ENCODE measurements at regions not wholly inside any gene's neighbourhood (a gene's known extent, or its start where the extent isn't known, plus 50 kb on each side); places are given as distances from the start of the nearest gene placed in this dataset.
"Not testable (repeated sequence)": the region's sequence is repeated elsewhere in the genome, so short reads cannot be mapped to it uniquely, and the experiment has no call there.

- no peaks in the 10 kb centered on the region for H3K36me3 Mint-ChIP-seq
- no peaks in the 10 kb centered on the region for H3K27me3 Mint-ChIP-seq (ENCODE audit: low read depth)
- no peak for TF ChIP-seq CTCF (IDR thresholded peaks at IDR 0.05; ENCODE audit: unreplicated experiment)
- H3K9me3 Mint-ChIP-seq, result no peaks in the 10 kb centered on the region
- H3K4me1 Mint-ChIP-seq, result peaks cover 52% of the 10 kb centered on the region
- H3K4me3 Mint-ChIP-seq, result no peak overlapping the region
- DNase-seq (ENCODE audit: low spot score in 2 of 2, unreplicated experiment in 2 of 2), result no peak
- peak overlapping the region; percentile 0 for H3K27ac Mint-ChIP-seq
Observed at GRCh38 chr7:19290968-19291367, 145.7 kb upstream of the FERD3L start.

GRCh38 chr7:19290066-19290465 lies 144.8 kb upstream of the FERD3L start:
- H3K27me3 Mint-ChIP-seq (ENCODE audit: low read depth), result no peaks in the 10 kb centered on the region
- H3K9me3 Mint-ChIP-seq, result no peaks in the 10 kb centered on the region
- no peak overlapping the region for H3K27ac Mint-ChIP-seq
- no peak for TF ChIP-seq CTCF (IDR thresholded peaks at IDR 0.05; ENCODE audit: unreplicated experiment)
- no peaks in the 10 kb centered on the region for H3K36me3 Mint-ChIP-seq
- H3K4me1 Mint-ChIP-seq, result peaks cover 45% of the 10 kb centered on the region
- no peak for DNase-seq (ENCODE audit: low spot score in 2 of 2, unreplicated experiment in 2 of 2)
- no peak overlapping the region for H3K4me3 Mint-ChIP-seq

GRCh38 chr7:19284596-19285300 lies 139.5 kb upstream of the FERD3L start:
- Mint-ChIP-seq H3K27ac (no peak overlapping the region), H3K36me3 (peaks cover 5% of the 10 kb centered on the region), H3K4me3 (no peak overlapping the region), H3K9me3 (peaks cover 7% of the 10 kb centered on the region), H3K4me1 (peaks cover 7% of the 10 kb centered on the region), H3K27me3 (ENCODE audit: low read depth) (no peaks in the 10 kb centered on the region)
- DNase-seq (ENCODE audit: low spot score in 2 of 2, unreplicated experiment in 2 of 2), result no peak
- TF ChIP-seq CTCF (IDR thresholded peaks at IDR 0.05; ENCODE audit: unreplicated experiment), result no peak

- no peak for DNase-seq (ENCODE audit: low spot score in 2 of 2, unreplicated experiment in 2 of 2)
- H3K27ac Mint-ChIP-seq, result no peak overlapping the region
- peaks cover 7% of the 10 kb centered on the region for H3K4me1 Mint-ChIP-seq
- no peak overlapping the region for H3K4me3 Mint-ChIP-seq
- peaks cover 13% of the 10 kb centered on the region for H3K9me3 Mint-ChIP-seq
- TF ChIP-seq CTCF (IDR thresholded peaks at IDR 0.05; ENCODE audit: unreplicated experiment), result no peak
- H3K36me3 Mint-ChIP-seq, result peaks cover 10% of the 10 kb centered on the region
- no peaks in the 10 kb centered on the region for H3K27me3 Mint-ChIP-seq (ENCODE audit: low read depth)
Observed at GRCh38 chr7:19284136-19284535, 138.9 kb upstream of the FERD3L start.

- no peak for DNase-seq (ENCODE audit: low spot score in 2 of 2, unreplicated experiment in 2 of 2)
- peaks cover 55% of the 10 kb centered on the region for H3K9me3 Mint-ChIP-seq
- no peaks in the 10 kb centered on the region for H3K27me3 Mint-ChIP-seq (ENCODE audit: low read depth)
- peaks cover 11% of the 10 kb centered on the region for H3K36me3 Mint-ChIP-seq
- H3K27ac Mint-ChIP-seq, result no peak overlapping the region
- no peaks in the 10 kb centered on the region for H3K4me1 Mint-ChIP-seq
- H3K4me3 Mint-ChIP-seq, result no peak overlapping the region
- TF ChIP-seq CTCF (IDR thresholded peaks at IDR 0.05; ENCODE audit: unreplicated experiment), result no peak
Observed at GRCh38 chr7:19275000-19275399, 129.8 kb upstream of the FERD3L start.

GRCh38 chr7:19272329-19272728 lies 127.1 kb upstream of the FERD3L start:
- not testable (repeated sequence) for H3K36me3 Mint-ChIP-seq, H3K4me3 Mint-ChIP-seq

More at GRCh38 chr7:19272329-19272728, 127.1 kb upstream of the FERD3L start:
- not testable (repeated sequence) for H3K27ac Mint-ChIP-seq; H3K27me3 Mint-ChIP-seq (ENCODE audit: low read depth); DNase-seq (ENCODE audit: low spot score in 2 of 2, unreplicated experiment in 2 of 2); H3K4me1 Mint-ChIP-seq
- peaks cover 37% of the 10 kb centered on the region for H3K9me3 Mint-ChIP-seq

Measured in mesothelial cell of epicardium (in vitro differentiated cells).